Neuronal stem cell (in vitro differentiated cells): ENCODE measurements at regions not wholly inside any gene's neighbourhood (a gene's known extent, or its start where the extent isn't known, plus 50 kb on each side); places are given as distances from the start of the nearest gene placed in this dataset.

ENCODE experiments used
- DNase-seq: peaks from one replicate; pipeline ENCODE4 v3.0.0-alpha.2; 2013; ENCODE audit warnings: low spot score
- H2AFZ ChIP-seq: one replicate; pipeline ENCODE4 v1.6.1; 2013; ENCODE audit warnings: mild to moderate bottlenecking, low read length, inconsistent platforms
- H2AK5ac ChIP-seq: 2 replicates; pipeline ENCODE4 v1.6.1; 2013; ENCODE audit warnings: low read depth, mild to moderate bottlenecking, inconsistent platforms, low read length, moderate library complexity, mixed read lengths
- H2BK120ac ChIP-seq: 2 replicates; pipeline ENCODE4 v1.6.1; 2013; ENCODE audit warnings: low read depth, mild to moderate bottlenecking, inconsistent platforms, low read length, moderate library complexity, mixed read lengths
- H2BK12ac ChIP-seq: one replicate; pipeline ENCODE4 v1.6.1; 2013; ENCODE audit warnings: low read length, inconsistent platforms
- H2BK15ac ChIP-seq: 2 replicates; pipeline ENCODE4 v1.6.1; 2013; ENCODE audit warnings: mild to moderate bottlenecking, low read length, inconsistent platforms, mixed read lengths
- H2BK5ac ChIP-seq: one replicate; pipeline ENCODE4 v1.6.1; 2013; ENCODE audit warnings: inconsistent platforms, mild to moderate bottlenecking, low read length, moderate library complexity
- H3K14ac ChIP-seq: one replicate; pipeline ENCODE4 v1.6.1; 2013; ENCODE audit warnings: low read length, inconsistent platforms
- H3K18ac ChIP-seq: 2 replicates; pipeline ENCODE4 v1.6.1; 2013; ENCODE audit warnings: low read length, inconsistent platforms
- H3K23ac ChIP-seq: 2 replicates; pipeline ENCODE4 v1.6.1; 2013; ENCODE audit warnings: low read depth, mild to moderate bottlenecking, mixed read lengths, low read length, inconsistent platforms; ENCODE audit not compliant: poor library complexity
- H3K27ac ChIP-seq: replicated peaks from 3 replicates; pipeline ENCODE4 v1.5.1; 2013; ENCODE audit warnings: low read length, inconsistent platforms
- H3K27me3 ChIP-seq, 3 experiments: 2 replicates each; pipeline ENCODE4 v1.6.1; 2013; ENCODE audit warnings: low read length in 3 of 3, mild to moderate bottlenecking in 2 of 3, inconsistent platforms in 1 of 3, low read depth in 1 of 3, mixed read lengths in 1 of 3, moderate library complexity in 1 of 3; ENCODE audit not compliant: control insufficient read depth in 3 of 3, insufficient read depth in 3 of 3
- H3K36me3 ChIP-seq, 2 donors: replicated peaks in 1 of 2; 2 replicates each; pipeline ENCODE4 v1.6.1; 2013; ENCODE audit warnings: low read length in 2 of 2; ENCODE audit not compliant: control insufficient read depth in 2 of 2, insufficient read depth in 2 of 2
- H3K4ac ChIP-seq: 2 replicates; pipeline ENCODE4 v1.6.1; 2013; ENCODE audit warnings: inconsistent platforms, mild to moderate bottlenecking, low read length, moderate library complexity
- H3K4me1 ChIP-seq, 2 donors: 1 replicate in 1 of 2; 2 replicates in 1 of 2; pipeline ENCODE4 v1.6.1; 2013; ENCODE audit warnings: low read length in 2 of 2, low read depth in 1 of 2; ENCODE audit not compliant: control insufficient read depth in 2 of 2, insufficient read depth in 1 of 2
- H3K4me2 ChIP-seq: one replicate; pipeline ENCODE4 v1.6.1; 2013; ENCODE audit warnings: mild to moderate bottlenecking, low read length, inconsistent platforms; ENCODE audit not compliant: insufficient read depth, poor library complexity, severe bottlenecking
- H3K4me3 ChIP-seq, 2 donors: 2 replicates each; pipeline ENCODE4 v1.5.1; 2013; ENCODE audit warnings: low read length in 2 of 2, mild to moderate bottlenecking in 2 of 2, inconsistent platforms in 1 of 2, moderate library complexity in 1 of 2
- H3K79me1 ChIP-seq: one replicate; pipeline ENCODE4 v1.6.1; 2013; ENCODE audit warnings: low read depth, mild to moderate bottlenecking, inconsistent platforms, low read length, moderate library complexity
- H3K9ac ChIP-seq: one replicate; pipeline ENCODE4 v1.6.1; 2013; ENCODE audit warnings: mild to moderate bottlenecking, low read depth, low read length, inconsistent platforms; ENCODE audit not compliant: poor library complexity
- H3K9me3 ChIP-seq, 2 donors: replicated peaks in 1 of 2; 2 replicates each; pipeline versions ENCODE3 to v1.6.1; 2013; ENCODE audit warnings: low read length in 2 of 2, mild to moderate bottlenecking in 2 of 2, inconsistent platforms in 1 of 2, low read depth in 1 of 2, mixed read lengths in 1 of 2, moderate library complexity in 1 of 2; ENCODE audit not compliant: control insufficient read depth in 2 of 2, insufficient read depth in 1 of 2
- H4K8ac ChIP-seq: one replicate; pipeline ENCODE4 v1.6.1; 2013; ENCODE audit warnings: low read depth, mild to moderate bottlenecking, inconsistent platforms, low read length, moderate library complexity
- H4K91ac ChIP-seq: one replicate; pipeline ENCODE4 v1.6.1; 2013; ENCODE audit warnings: low read length, low read depth, mild to moderate bottlenecking, inconsistent platforms; ENCODE audit not compliant: poor library complexity
- WGBS, 2 donors: extraction: QIAGEN DNeasy Blood & Tissue Kit; methylation state at CpG; one replicate each; pipeline ENCODE4 v1.1.7; 2013; ENCODE audit warnings: missing lambda C conversion rate in 2 of 2, mixed read lengths in 1 of 2; ENCODE audit not compliant: insufficient read length in 2 of 2, insufficient replicate concordance in 1 of 2; ENCODE audit errors: extremely low coverage in 2 of 2; 5-methylcytosine and 5-hydroxymethylcytosine counted together

DNA sequence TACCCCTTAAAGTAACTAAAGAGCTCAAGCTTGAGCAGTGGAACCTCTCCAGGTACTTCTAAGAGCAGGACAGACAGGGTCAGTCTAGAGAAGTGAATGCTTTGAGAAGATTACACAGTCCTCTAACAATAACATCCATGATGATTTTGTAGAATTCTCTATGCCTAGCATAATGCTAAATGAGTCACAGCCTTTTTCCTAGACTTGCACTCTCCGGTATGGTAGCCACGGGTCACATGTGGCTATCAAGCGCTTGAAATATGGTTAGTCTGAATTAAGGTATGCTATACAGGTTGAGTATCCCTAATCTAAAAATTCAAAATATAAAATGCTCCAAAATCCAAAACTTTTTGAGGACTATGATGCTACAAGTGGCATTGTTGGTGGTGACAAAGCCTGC is 166.6 kb upstream of the MKLN1 start:
- WGBS, 2 donors, result no CpG with 5 or more reads among the region's 3 CpGs
- no peak overlapping the region for H2AFZ ChIP-seq

DNA sequence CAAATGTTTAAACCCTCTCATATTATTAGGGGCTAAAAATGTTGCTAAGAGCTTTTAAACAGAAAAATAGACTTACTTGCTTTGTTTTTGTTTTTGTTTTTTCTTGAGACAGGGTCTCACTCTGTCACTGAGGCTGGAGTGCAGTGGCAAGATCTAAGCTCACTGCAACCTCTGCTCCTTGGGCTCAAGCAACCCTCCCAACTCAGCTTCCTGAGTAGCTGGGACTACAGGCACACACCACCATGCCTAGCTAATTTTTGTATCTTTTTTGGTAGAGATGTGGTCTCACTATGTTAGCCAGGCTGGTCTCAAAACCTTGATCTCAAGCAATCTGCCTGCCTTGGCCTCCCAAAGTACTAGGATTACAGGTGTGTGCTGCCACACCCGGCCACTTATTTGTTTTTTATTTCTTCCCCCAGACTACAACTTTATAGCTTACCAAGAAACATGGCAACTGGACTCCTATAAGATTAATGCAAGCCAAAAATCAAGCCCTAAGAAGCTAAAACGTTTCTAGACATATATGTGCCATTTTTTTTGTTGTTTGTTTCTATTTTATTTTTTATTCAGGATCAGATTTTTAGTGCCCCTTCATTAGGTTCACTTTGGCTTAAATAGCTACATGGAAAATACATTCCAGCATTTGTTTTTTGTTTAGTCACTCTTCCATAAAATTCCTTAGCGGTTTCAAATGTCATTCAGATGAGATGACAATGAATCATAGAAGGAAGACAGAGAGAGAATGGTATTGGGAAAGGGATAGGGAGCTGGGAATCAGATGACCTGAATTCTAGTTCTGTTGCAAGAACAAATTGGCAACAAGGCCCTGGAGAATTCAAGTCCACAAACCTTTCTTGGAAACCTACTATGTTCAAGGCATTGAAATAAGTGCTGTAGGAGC is 163.4 kb upstream of the MKLN1 start:
- Histone ChIP-seq H3K4me2 (no peak overlapping the region), H3K4me3 (no peak overlapping the region), H2BK15ac (no peak overlapping the region), H3K14ac (no peak overlapping the region), H3K9me3 (no peaks in the 10 kb centered on the region), H3K18ac (no peak overlapping the region), H2BK5ac (no peak overlapping the region), H3K4me1 (no peaks in the 10 kb centered on the region), H3K27ac (no peak overlapping the region), H3K23ac (no peak overlapping the region), H2AK5ac (no peak overlapping the region), H4K8ac (no peak overlapping the region), H3K4ac (no peak overlapping the region), H3K36me3 (no peaks in the 10 kb centered on the region), H2BK12ac (no peak overlapping the region), H3K79me1 (peaks cover 1% of the 10 kb centered on the region), H4K91ac (no peak overlapping the region), H3K27me3 (peaks cover 0 to 7% (median 0%) of the 10 kb centered on the region in 3 experiments), H2BK120ac (no peak overlapping the region), H2AFZ (no peak overlapping the region), H3K9ac (no peak overlapping the region)
- WGBS, 2 donors, result no CpG with 5 or more reads among the region's 3 CpGs
- DNase-seq, result no peak

More for the DNA sequence above, 166.6 kb upstream of the MKLN1 start:
- Histone ChIP-seq H2BK12ac (no peak overlapping the region), H4K8ac (no peak overlapping the region), H2BK5ac (no peak overlapping the region), H3K36me3 (no peaks in the 10 kb centered on the region), H2AK5ac (no peak overlapping the region), H2BK120ac (no peak overlapping the region), H3K27me3 (peaks cover 0 to 4% (median 0%) of the 10 kb centered on the region in 3 experiments), H3K4me1 (peaks cover 0 to 3% of the 10 kb centered on the region in 2 donors), H3K9me3 (no peaks in the 10 kb centered on the region), H2BK15ac (no peak overlapping the region), H3K9ac (no peak overlapping the region), H3K23ac (no peak overlapping the region), H3K18ac (no peak overlapping the region), H4K91ac (no peak overlapping the region), H3K4me3 (no peak overlapping the region), H3K27ac (no peak overlapping the region), H3K14ac (no peak overlapping the region), H3K4me2 (no peak overlapping the region), H3K79me1 (peaks cover 1% of the 10 kb centered on the region), H3K4ac (no peak overlapping the region)
- DNase-seq, result no peak

GRCh38 chr7:131166066-131166465 is 161.6 kb upstream of the MKLN1 start:
- Histone ChIP-seq H2AFZ (no peak overlapping the region), H3K27me3 (peaks cover 0 to 7% (median 0%) of the 10 kb centered on the region in 3 experiments), H3K4me1 (no peaks in the 10 kb centered on the region), H3K4me3 (no peak overlapping the region), H3K18ac (no peak overlapping the region), H2BK12ac (no peak overlapping the region), H3K4ac (no peak overlapping the region), H4K91ac (no peak overlapping the region), H3K36me3 (no peaks in the 10 kb centered on the region), H2BK15ac (no peak overlapping the region), H3K4me2 (no peak overlapping the region), H2AK5ac (no peak overlapping the region), H3K9me3 (no peaks in the 10 kb centered on the region), H3K9ac (no peak overlapping the region), H2BK120ac (no peak overlapping the region), H3K23ac (no peak overlapping the region), H3K79me1 (peaks cover 1% of the 10 kb centered on the region), H4K8ac (no peak overlapping the region), H3K27ac (no peak overlapping the region), H2BK5ac (no peak overlapping the region), H3K14ac (no peak overlapping the region)
- WGBS, 2 donors, result no CpG with 5 or more reads among the region's 6 CpGs
- DNase-seq, result no peak

DNA sequence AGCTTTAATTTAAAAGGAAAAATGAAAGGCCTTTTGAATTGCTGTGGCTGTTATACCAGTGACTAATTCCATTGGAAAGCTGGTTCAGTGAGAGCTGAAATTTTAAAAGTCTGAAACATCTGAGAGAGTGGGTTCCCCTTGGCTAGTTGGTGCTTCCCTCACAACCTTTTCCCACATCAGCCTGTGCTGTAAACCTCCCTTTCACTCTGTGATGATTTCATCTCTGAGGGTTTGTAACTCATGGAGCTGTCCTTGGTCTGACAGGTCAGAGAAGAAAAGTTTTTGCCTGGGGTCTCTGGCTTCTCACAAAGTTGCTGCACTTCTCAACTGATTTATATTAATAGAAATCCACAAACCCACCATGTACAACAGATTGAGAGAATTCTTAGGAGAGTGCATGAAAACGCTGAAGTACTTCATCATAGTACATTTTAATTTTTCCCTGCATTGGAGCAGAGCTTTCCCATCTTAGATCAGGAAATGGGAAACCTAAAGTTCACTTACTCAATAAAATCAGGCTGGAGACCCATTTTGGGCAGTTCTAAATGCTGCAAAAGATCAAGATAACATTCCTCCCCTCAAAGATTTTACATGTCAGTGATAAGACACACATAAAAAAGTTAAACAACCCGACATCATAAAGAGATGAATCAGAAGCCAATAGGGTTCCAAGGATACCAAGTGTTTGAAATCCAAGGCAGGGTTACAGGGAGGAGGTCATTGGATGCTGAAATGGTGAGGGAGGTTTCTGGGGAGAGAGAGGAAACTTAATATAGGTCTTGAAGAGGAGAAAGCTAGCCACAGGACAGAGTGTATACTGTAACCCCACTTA is 157.0 kb upstream of the MKLN1 start:
- Histone ChIP-seq H2BK15ac (no peak overlapping the region), H3K36me3 (no peaks in the 10 kb centered on the region), H3K18ac (no peak overlapping the region), H3K4me1 (no peaks in the 10 kb centered on the region), H3K14ac (no peak overlapping the region), H3K27me3 (peaks cover 0 to 3% (median 0%) of the 10 kb centered on the region in 3 experiments), H2AFZ (no peak overlapping the region), H3K79me1 (no peaks in the 10 kb centered on the region), H3K23ac (no peak overlapping the region), H2BK5ac (no peak overlapping the region), H2AK5ac (no peak overlapping the region), H4K8ac (no peak overlapping the region), H4K91ac (no peak overlapping the region), H3K9ac (no peak overlapping the region), H3K4me2 (no peak overlapping the region), H2BK120ac (no peak overlapping the region), H3K4ac (no peak overlapping the region), H3K27ac (no peak overlapping the region), H3K4me3 (no peak overlapping the region), H3K9me3 (no peaks in the 10 kb centered on the region), H2BK12ac (no peak overlapping the region)
- no peak for DNase-seq
- WGBS, 2 donors, result no CpG with 5 or more reads among the region's 2 CpGs
